AG09319 (cell line): ENCODE measurements at regions not wholly inside any gene's neighbourhood (a gene's known extent, or its start where the extent isn't known, plus 50 kb on each side); places are given as distances from the start of the nearest gene placed in this dataset.
"Not testable (repeated sequence)": the region's sequence is repeated elsewhere in the genome, so short reads cannot be mapped to it uniquely, and the experiment has no call there.

Source experiments
- DNase-seq: peaks from one replicate; pipeline ENCODE4 v3.0.0-alpha.2; 2010; ENCODE audit warnings: low read depth; ENCODE audit errors: extremely low read depth
- CTCF ChIP-seq: IDR thresholded peaks from 2 replicates; pipeline ENCODE4 v1.5.1; 2011; ENCODE audit warnings: low read depth, mild to moderate bottlenecking, inconsistent platforms, low read length, moderate library complexity

- DNase-seq: no peak
- no peak for TF ChIP-seq CTCF
Measured at GRCh38 chr16:87045466-87046216, 271.6 kb downstream of the C16orf95 start.

GRCh38 chr16:87046235-87046634 lies 271.0 kb downstream of the C16orf95 start:
- TF ChIP-seq CTCF: no peak

GRCh38 chr16:87047221-87048037 lies 269.8 kb downstream of the C16orf95 start:
- no peak for TF ChIP-seq CTCF
- no peak for DNase-seq

More at GRCh38 chr16:87046235-87046634, 271.0 kb downstream of the C16orf95 start:
- DNase-seq: no peak

- TF ChIP-seq CTCF: no peak
- no peak for DNase-seq
Measured at GRCh38 chr16:87048038-87048729, 269.0 kb downstream of the C16orf95 start.

- no peak for DNase-seq
Measured at GRCh38 chr16:87048730-87049115, 268.5 kb downstream of the C16orf95 start.

GRCh38 chr16:87049216-87049615 lies 268.0 kb downstream of the C16orf95 start:
- DNase-seq: not testable (repeated sequence)

More at GRCh38 chr16:87048730-87049115, 268.5 kb downstream of the C16orf95 start:
- TF ChIP-seq CTCF: no peak

- no peak for DNase-seq
- no peak for TF ChIP-seq CTCF
Measured at GRCh38 chr16:87050142-87050541, 267.1 kb downstream of the C16orf95 start.
